HG03342 (cell line): ENCODE measurements at regions not wholly inside any gene's neighbourhood (a gene's known extent, or its start where the extent isn't known, plus 50 kb on each side); places are given as distances from the start of the nearest gene placed in this dataset.
"Not testable (repeated sequence)": the region's sequence is repeated elsewhere in the genome, so short reads cannot be mapped to it uniquely, and the experiment has no call there.

Experiments used
- ATAC-seq: cut with Tn5 transposase; IDR thresholded peaks from one replicate; pipeline ENCODE4 v1.9.1; 2021; ENCODE audit warnings: mild to moderate bottlenecking, moderate library complexity; ENCODE audit not compliant: unreplicated experiment

GRCh38 chr10:120047926-120048325 is 155.4 kb downstream of the SEC23IP start:
- ATAC-seq, result no peak

GRCh38 chr10:120048391-120048790 is 155.9 kb downstream of the SEC23IP start:
- ATAC-seq, result no peak

- no peak for ATAC-seq
Measured at GRCh38 chr10:120051671-120052070, 159.1 kb downstream of the SEC23IP start.

- ATAC-seq, result no peak
Measured at GRCh38 chr10:120052964-120053702, 160.6 kb downstream of the SEC23IP start.

GRCh38 chr10:120059790-120060189 is 167.3 kb downstream of the SEC23IP start:
- not testable (repeated sequence) for ATAC-seq

GRCh38 chr10:120067427-120067826 is 174.9 kb downstream of the SEC23IP start:
- ATAC-seq, result no peak

- ATAC-seq, result no peak
Measured at GRCh38 chr10:120069700-120070099, 177.2 kb downstream of the SEC23IP start.

- no peak for ATAC-seq
Measured at GRCh38 chr10:120075349-120075748, 182.8 kb downstream of the SEC23IP start.

GRCh38 chr10:120076996-120077706 is 184.6 kb downstream of the SEC23IP start:
- no peak for ATAC-seq

- ATAC-seq, result no peak
Measured at GRCh38 chr10:120077707-120078492, 185.4 kb downstream of the SEC23IP start.

GRCh38 chr10:120085096-120085796 is 192.7 kb downstream of the SEC23IP start:
- no peak for ATAC-seq

GRCh38 chr10:120086066-120086465 is 193.5 kb downstream of the SEC23IP start:
- ATAC-seq, result no peak

- ATAC-seq, result no peak
Measured at GRCh38 chr10:120087109-120087508, 194.6 kb downstream of the SEC23IP start.

GRCh38 chr10:120095875-120096274 is 203.3 kb downstream of the SEC23IP start:
- ATAC-seq, result no peak

- no peak for ATAC-seq
Measured at GRCh38 chr10:120097766-120098165, 205.2 kb downstream of the SEC23IP start.

- ATAC-seq, result no peak
Measured at GRCh38 chr10:120098232-120098930, 205.9 kb downstream of the SEC23IP start.

- ATAC-seq, result no peak
Measured at GRCh38 chr10:120103738-120104560, 211.4 kb downstream of the SEC23IP start.

GRCh38 chr10:120105001-120105400 is 212.5 kb downstream of the SEC23IP start:
- no peak for ATAC-seq

- no peak for ATAC-seq
Measured at GRCh38 chr10:120105492-120105891, 213.0 kb downstream of the SEC23IP start.
